OCI-LY1 (cell line): ENCODE measurements at regions not wholly inside any gene's neighbourhood (a gene's known extent, or its start where the extent isn't known, plus 50 kb on each side); places are given as distances from the start of the nearest gene placed in this dataset.

ENCODE experiments used
- EZH2 ChIP-seq: fragments of 200-600 bp; sonication (generic), shearing (Covaris generic); IDR thresholded peaks from 2 replicates; pipeline ENCODE4 v1.8.0; 2017; ENCODE audit warnings: borderline replicate concordance, mixed run types, mild to moderate bottlenecking, antibody characterized with exemption, low read length, moderate library complexity, mixed read lengths
- TF ChIP-seq, protein P1 (sequence below): fragments of 200-600 bp; sonication (generic), shearing (Covaris generic); IDR thresholded peaks from 2 replicates; pipeline ENCODE4 v1.5.1; 2017; ENCODE audit warnings: mild to moderate bottlenecking, antibody characterized with exemption, low read length, moderate library complexity, mixed read lengths

DNA sequence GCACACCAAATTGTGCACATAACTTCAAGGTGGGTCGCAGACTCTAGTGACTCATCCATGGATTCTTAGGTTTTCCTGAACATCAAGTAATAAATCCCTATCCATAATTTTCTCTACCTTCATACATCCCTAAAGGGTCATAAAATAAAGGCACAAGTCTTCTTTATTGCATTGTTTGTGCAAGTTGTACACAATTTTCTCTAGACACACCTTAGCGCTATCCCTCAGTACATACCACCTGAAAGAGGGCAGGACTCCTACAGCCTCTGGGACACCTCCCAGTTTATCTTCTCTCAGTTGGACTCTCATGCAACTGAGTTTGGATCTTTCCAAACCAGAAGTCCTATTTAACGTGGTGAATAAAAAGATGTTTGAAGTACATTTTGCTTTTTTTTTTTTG, 168.5 kb upstream of the BMP4 start:
- TF ChIP-seq, protein P1, sequence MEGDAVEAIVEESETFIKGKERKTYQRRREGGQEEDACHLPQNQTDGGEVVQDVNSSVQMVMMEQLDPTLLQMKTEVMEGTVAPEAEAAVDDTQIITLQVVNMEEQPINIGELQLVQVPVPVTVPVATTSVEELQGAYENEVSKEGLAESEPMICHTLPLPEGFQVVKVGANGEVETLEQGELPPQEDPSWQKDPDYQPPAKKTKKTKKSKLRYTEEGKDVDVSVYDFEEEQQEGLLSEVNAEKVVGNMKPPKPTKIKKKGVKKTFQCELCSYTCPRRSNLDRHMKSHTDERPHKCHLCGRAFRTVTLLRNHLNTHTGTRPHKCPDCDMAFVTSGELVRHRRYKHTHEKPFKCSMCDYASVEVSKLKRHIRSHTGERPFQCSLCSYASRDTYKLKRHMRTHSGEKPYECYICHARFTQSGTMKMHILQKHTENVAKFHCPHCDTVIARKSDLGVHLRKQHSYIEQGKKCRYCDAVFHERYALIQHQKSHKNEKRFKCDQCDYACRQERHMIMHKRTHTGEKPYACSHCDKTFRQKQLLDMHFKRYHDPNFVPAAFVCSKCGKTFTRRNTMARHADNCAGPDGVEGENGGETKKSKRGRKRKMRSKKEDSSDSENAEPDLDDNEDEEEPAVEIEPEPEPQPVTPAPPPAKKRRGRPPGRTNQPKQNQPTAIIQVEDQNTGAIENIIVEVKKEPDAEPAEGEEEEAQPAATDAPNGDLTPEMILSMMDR = no peak
- no peak for TF ChIP-seq EZH2
